GM18517 (cell line): ENCODE measurements at regions not wholly inside any gene's neighbourhood (a gene's known extent, or its start where the extent isn't known, plus 50 kb on each side); places are given as distances from the start of the nearest gene placed in this dataset.
"Not testable (repeated sequence)": the region's sequence is repeated elsewhere in the genome, so short reads cannot be mapped to it uniquely, and the experiment has no call there.

Experiments used
- ATAC-seq: cut with Tn5 transposase; IDR thresholded peaks from one replicate; pipeline ENCODE4 v1.9.1; 2021; ENCODE audit warnings: mild to moderate bottlenecking, moderate library complexity; ENCODE audit not compliant: unreplicated experiment

DNA sequence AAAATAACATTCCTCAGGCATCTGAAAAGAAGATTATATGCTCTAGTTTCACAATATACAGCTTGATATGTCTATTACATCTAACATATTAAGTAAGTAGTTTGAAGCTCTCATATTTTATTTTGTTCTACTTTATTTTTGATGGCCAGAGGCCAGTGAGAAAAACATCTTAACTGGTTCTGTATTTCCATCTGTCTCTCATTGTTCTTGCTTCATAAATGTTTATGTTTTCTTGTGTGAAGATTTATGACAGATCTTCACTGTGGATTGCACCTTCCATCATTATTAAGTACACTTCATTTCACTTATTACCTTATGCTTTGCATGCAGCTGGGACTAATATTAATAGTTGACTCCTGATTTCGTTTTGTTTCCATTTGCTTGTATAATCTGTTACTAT lies 511.2 kb downstream of the TSN start:
- no peak for ATAC-seq

DNA sequence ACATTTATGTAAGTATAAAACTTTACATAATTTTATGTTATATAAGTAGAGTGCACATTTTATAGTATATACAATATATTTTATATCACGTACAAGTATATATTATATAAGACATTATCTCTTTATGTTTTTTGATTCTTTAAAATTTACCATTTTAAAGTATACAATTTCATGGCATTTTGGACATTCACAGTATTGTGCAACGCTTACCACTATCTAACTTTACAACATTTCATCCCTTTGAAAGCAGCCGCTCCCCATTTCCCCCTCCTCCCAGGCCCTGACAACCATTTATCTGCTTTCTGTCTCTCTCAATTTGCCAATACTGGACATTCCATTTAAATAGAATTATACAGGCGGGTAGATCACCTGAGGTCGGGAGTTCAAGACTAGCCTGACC lies 512.5 kb downstream of the TSN start:
- no peak for ATAC-seq

DNA sequence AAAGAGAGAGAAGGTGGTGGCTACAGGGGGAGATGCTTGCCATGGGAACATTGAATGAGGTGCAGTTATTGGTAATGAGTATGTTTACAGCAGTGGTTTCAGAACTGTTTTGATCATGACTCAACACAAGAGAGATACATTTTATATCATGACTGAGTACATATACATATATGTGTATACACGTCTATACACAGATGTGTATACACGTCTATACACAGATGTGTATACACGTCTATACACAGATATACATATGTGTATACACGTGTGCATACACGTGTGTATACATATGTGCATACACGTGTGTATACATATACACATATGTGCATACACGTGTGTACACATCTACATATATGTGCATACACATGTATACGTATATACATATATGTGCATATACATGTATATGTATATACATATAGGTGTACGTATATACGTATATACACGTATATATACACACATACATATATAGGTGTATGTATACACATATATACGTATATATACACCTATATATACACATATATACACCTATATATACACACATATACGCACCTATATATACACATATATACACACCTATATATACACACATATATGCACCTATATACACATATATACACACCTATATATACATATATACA lies 518.5 kb downstream of the TSN start:
- ATAC-seq, result no peak

DNA sequence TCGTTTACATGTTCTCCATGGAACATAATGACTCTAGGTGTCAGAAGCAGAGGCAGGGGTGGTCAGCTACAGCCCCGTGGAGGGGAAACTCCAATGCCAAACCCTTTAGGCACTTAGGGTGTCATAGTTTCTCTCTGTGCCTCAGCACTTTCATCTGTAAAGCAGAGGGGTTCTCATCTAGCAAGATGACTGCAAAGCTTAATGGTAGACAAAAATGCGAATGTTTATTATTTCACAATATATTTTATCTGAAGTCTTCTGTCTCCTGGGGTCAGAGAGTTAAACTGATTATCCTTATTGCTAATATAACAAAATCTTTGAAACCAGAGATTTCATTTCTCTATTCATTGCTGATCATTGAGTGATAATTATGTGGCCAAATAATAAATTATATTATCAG lies 522.5 kb downstream of the TSN start:
- no peak for ATAC-seq

DNA sequence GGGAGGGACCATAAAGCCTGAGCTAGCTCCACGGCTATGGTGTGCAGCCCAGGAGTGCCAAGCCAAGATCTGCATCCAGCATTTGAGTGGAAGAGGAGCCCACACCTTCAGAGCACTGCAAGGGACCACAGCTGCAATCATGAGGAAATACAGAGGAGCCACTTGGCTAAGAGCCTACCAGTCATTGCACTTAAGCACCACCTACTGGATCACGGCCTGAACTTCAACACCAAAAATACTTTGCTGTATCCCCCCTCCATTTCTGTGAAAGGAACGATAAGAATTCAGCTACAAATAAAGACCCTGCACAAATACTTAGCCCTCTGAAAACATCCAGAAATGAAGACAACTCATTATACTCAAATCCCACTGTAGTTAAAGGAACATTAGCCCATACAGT lies 545.3 kb downstream of the TSN start:
- no peak for ATAC-seq

DNA sequence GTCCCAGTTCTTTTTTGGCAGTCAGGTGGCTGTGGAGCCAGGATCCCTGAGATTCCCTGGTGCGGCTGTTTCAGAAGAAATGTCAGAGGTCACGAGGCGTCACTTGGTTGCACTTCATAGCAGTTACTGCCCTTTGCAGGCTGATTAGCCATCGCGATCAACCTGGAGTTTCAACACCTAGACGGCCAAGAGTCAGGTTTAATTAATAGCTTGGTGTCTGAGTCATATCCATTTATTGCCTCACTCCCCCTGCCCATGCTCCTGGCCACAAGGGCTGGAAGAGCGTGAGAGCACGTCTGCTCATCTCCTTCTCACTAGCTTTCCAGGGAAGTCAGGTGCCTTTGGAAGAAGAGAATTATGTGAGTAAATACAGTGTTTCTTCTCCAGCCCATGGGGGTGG lies 552.3 kb downstream of the TSN start:
- no peak for ATAC-seq

DNA sequence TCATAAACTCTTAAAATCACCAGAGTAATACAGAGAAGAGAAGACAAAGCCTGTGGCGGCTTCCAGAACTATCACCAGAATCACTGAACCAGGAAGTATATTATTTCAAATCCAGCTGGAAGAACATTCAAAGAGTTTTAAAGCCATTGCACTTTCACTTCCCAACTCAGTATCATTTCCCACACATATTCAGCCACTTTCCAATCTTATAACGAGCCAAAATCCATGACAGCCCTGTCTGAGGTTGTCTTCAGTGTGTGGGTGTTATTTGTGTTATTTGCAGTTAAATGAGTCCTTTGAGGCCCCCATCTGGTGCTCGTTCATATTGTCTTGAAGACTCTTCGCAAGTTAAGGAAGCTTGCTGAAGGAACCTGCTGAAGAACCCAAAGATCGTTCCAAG lies 559.9 kb downstream of the TSN start:
- ATAC-seq, result no peak

DNA sequence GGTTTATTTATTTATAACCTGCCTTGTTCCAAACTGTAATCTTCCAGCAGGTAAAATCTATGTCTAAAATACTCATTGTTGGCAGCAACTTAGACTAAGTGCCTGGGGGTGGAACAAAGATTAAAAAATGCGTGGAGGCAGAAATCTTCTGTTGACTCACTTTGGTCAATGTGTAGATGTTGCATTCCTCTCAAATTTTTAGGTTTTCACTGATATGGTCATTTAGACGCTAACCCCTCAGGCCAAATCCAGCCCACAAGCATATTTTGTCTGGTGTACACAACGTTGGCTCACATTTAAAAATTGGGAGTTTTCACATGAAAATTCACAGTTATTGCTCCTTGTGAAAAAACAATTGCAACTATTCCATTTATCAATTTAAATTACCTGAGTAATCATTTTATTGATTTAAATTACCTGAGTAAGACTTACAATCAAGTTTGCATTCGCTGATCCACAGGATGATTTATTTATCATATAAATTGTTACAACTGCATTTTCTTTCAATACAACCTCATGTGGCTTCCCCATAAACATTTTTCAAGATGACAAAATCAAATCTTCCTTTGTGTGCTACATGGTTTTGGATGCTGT lies 564.2 kb downstream of the TSN start:
- ATAC-seq, result no peak

DNA sequence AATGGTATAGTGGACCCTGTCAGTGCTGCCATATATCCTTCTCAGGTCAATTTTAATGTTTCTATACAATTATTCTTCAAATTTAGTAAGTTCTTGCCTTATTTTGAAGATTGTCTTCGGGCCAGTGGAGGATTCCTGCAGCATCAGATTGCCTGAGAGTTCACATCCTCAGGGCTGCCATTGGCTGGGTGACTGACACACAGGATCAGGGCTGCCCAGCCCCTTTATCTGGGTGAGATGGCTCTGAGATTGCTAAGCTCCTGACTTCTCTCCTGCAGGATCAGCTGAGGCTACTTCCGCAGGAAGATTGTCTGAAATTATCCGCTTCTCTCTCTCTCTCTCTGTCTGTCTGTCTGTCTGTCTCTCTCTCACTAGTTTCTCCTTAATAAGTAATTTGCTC lies 567.4 kb downstream of the TSN start:
- ATAC-seq, result no peak

DNA sequence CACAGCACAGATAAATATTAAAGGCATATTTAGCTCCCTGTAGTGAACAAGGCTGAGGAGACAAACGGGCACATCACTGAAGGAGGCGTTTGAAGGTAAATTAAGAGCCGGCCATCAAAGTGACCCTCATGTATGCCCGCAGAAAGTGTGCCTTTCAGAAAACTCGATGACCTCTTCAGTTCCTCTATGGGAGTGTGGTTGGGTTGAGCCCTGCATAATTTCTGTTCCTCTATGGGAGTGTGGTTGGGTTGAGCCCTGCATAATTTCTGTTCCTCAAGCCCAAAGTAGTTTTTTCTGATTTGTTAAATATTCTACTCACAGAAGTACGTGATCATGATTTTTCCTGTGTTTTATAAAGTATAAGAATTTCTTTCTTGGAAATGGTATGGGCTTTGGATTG lies 568.5 kb downstream of the TSN start:
- ATAC-seq, result no peak

DNA sequence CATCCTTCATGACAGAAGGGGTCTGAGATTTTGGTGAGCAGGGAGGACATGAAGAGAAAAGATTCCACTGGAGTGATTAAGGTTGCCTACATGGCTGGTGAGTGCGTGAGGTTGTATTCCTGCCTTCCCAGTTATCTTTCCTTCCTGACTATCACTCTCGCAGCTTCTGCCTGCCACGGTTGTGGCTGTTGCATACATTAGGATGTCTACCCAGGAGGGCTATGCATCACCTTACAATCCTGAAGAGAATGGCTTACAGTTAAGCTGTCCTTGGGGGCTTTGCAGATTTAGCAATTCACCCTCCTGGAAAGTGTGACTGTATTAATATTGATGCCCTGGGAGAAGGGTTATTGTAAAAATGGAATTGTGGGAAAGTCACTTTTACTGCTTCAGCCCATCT lies 571.0 kb downstream of the TSN start:
- ATAC-seq, result no peak

DNA sequence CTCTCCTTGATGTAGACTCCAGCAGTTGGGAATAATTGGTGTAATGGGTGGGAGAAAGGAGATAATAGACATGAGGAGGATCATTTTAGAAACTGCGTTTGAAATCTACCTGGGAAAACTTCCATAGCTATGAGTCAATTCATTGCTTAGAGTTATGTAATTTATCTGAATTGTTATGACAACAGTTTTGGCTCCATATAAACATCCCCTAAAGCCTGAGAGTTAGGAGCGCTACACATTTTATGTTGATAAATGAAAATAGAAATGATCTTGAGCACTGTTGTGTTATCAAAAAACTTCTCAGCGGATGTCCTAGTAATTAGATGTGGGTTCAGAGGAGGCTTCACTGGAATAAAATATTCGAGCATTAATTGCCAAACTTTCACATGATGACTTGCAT lies 573.4 kb downstream of the TSN start:
- no peak for ATAC-seq

DNA sequence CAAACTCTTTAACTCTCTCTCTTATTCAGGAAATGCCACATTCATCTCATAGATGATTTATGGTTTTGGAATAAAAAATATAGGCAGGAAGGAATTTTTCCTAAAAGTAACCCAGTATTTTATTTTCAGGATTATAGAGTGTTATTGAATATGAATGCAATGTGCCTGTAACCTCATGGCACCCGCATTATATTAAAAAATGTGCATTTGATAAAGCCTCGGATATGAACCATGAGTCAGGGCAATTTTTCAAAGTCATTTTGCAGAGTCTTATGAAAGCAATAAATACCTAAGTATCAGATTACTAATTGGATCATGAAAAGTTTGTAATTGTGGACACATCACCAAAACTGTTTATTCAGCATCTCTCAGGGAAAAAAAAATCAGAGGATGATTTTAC lies 573.8 kb downstream of the TSN start:
- ATAC-seq, result no peak

DNA sequence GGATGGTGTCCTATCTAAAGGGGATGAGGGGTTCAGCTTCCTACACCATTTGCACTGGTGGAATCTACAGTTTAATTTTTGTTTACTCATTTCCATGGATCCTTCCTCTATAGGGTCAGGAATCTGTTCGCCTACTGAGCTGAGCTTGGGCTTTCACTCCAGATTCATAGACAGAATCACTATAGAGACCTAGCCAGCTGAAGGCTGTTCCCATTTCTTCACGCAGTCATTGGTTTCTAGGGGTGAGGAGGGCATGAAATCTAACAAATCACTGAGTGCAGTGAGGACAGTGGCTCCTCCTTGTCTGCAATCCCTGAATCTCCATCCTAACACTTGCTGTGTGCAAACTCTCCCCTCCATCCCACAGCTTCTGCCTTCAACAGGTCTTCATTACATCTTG lies 578.5 kb downstream of the TSN start:
- ATAC-seq, result no peak

DNA sequence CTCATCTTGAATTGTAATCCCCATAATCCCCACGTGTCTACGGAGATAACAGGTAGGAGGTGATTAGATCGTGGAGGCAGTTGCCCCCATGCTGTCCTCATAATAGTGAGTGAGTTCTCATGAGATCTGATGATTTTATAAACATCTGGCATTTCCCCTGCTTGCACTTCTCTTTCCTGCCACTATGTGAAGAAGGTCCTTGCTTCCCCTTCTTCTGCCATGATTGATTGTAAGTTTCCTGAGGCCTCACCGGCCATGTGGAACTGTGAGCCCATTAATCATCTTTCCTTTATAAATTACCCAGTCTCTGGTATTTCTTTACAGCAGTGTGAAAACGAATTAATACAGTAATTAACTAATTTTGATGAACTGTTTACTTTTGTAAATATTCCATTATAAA lies 582.5 kb downstream of the TSN start:
- no peak for ATAC-seq

DNA sequence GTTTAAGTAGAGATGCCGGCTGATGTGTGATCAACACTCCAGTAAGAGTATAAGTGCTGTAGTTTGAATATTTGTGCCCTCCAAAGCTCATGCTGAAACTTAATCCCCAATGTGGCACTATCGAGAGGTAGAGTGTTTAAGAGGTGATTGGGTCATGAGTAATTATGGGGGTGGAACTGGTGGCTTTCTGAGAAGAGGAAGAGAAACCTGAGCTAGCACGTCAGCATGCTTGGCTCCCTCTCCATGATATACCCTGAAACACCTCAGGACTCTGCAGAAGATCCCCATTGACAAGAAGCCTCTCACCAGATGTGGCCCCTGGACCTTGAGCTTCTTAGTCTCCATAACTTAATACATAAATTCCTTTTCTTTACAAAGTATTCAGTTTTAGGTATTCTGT lies 584.8 kb downstream of the TSN start:
- ATAC-seq, result peak; percentile 97

DNA sequence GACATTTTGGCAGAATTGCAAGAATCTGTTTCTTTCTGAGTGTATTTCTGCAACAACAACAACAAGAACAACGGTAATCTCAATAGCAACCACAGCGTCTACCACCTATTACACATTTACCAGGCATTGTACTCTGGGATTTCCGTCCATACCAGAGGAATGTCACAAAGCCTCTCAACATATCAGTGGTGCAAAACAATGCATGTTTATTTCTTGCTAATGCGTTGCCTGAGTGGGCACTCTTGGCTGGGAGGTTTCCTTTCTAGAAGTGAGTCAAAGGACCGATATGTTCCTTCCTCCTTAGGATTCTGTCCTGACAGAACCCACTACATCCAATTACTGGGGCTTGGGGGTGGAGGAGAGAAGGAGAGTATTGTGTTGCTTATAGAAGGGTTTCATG lies 585.6 kb downstream of the TSN start:
- no peak for ATAC-seq

DNA sequence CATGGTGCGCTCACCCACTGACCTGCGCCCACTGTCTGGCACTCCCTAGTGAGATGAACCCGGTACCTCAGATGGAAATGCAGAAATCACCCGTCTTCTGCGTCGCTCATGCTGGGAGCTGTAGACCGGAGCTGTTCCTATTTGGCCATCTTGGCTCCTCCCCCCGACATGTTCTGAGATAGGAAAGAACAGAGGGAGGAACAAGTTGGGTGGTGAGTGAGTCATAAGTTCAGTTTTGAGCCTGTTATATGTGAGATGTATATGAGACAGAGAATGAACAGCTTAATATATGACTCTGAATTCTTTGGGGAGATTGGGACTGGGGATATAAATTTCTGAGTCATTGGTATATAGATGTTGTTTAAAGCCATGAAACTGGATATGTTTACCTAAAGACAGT lies 596.7 kb downstream of the TSN start:
- not testable (repeated sequence) for ATAC-seq

DNA sequence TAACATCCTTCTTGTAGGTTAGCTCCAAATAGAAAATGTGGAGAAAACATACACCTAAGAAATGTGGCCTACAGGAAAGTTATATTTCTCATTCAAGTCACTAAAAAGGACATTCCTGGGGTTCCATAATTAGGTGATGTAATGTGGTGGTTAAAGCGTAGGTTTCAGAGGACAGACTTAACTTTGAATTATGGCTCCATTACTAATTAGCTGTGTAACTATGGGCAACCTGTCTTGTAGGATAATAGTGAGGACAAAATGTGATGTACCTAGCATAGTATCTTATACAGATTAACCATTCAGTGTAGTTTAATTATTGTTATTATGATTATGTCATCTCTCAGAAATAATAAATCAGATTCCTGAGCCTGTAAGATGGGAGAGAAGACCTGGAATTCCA lies 602.5 kb downstream of the TSN start:
- no peak for ATAC-seq

DNA sequence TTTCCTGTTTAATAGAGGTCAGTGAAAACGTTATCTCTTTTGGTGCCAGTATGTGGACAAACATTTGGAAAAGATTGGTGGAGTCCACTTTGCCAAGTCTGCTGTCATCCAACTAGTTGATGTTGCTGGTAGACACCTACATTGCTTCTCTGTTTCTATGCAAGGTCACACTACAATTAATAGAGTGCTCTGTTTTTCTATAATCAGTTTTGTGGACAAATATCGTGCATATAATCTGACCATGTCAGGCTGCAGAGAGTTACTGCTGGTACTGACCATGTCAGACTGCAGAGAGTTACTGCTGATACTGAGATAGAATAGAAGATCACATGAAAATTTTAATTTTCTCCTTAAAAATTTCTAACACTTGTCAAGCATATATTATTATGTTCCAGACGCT lies 603.3 kb downstream of the TSN start:
- ATAC-seq, result no peak

DNA sequence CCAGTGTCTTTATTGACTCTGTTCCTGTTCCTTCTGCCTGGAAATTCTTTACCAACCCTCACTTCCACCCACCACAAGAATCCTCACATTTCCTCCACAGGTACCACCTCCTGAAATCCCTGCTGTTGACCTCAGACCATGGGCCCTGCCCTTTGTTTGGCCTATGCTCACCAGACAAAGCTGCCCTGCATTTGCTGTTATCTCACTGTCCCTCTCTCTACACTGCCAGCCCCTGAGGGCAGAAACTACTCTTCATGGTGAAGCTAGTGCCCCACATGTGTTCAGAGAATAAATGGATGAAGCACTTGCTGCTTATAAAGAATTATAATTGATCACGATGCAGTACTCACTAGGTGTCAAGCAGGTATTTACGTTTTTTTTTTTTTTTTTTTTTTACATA lies 608.4 kb downstream of the TSN start:
- no peak for ATAC-seq

DNA sequence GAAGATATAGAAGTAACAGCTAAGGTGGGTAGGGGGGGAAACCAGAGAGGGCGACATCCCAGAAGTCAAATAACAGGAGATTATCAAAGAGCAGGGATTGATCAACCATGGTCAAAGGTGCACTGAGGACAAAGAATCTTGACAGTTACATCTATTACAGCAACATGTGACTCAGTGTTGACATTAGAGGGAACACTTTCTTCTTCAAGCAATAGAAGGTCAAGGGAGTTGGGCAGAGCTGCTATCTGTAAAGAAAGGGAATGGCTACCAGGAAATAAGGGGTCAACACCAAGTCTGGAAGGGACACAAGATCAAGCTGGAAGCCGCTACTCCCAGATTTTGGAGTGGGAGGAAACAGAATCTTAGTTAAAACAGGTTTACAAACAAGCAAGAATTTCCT lies 611.0 kb downstream of the TSN start:
- no peak for ATAC-seq

DNA sequence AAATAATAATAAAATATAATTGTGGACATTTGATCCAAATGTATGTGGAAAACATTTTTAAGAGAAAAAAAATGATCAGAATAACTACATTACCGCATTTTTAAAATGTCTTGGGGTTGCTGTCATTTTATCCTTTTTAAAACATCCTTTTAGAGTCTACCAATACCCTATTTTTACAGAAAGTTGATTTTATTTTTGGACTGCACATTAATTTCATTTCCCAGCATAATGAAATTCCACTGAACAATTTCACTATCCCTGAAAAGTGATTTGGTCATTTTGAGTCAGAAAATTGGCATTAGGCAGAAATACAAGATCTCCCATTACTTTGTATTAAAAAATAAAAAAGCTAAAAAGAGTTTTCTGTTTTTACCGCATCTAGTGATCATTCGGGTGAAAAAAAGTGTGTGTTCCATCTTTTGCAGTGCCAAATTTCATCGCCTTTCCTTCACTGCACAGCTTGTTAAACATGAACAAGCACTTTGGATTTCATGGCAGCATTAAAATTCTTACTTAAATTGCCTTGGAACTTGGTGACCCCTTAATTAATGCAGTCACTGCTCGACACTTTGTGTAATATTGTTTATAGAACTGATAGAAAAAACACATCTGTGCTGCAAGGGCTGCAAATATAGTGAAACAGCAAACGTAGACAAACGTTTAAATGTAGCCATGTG lies 611.7 kb downstream of the TSN start:
- no peak for ATAC-seq
